K562 (cell line): ENCODE measurements at regions not wholly inside any gene's neighbourhood (a gene's known extent, or its start where the extent isn't known, plus 50 kb on each side); places are given as distances from the start of the nearest gene placed in this dataset.

Experiments
- ATAC-seq: fragments of 200-7000 bp; cut with Tn5 transposase; 3 replicates; pipeline ENCODE4 v1.9.1; 2020; ENCODE audit warnings: moderate library complexity
- BruUV-seq: library from RNA; stranded (reverse); fragments of 400-500 nt; replicated peaks from 2 replicates; lab custom pipeline; 2021; lab: Mats Ljungman, UMichigan
- CTCF ChIA-PET: fragments of 300-600 bp; formaldehyde crosslinking; extraction: SDS; loops from one replicate; lab custom pipeline; 2021; ENCODE audit warnings: low intra/inter-chr PET ratio; lab: Yijun Ruan, JAX
- POLR2A ChIA-PET: fragments of 300-600, 350-650 bp; sonication (Branson Sonifier 250); formaldehyde crosslinking; extraction: SDS; loops from one replicate; lab custom pipeline; 2021; ENCODE audit warnings: antibody characterized with exemption, inconsistent platforms; lab: Yijun Ruan, JAX
- DNase-seq, 4 experiments: peaks; one replicate each; pipeline versions ENCODE4 v3.0.0 to v3.0.0-alpha.2; 2011 to 2018; ENCODE audit warnings: low spot score in 3 of 4, mixed read lengths in 3 of 4; ENCODE audit errors: extremely low read depth in 1 of 4
- FAIRE-seq: peaks from 2 replicates; lab custom pipeline; 2011; peaks lifted over from hg19 to GRCh38; lab: Jason Lieb, UNC
- H2AFZ ChIP-seq: 2 replicates; pipeline ENCODE4 v1.6.0; 2011; ENCODE audit warnings: low read depth, low read length, control low read depth, inconsistent platforms
- H3K27ac ChIP-seq: fragments of 200-600 bp; 3 replicates; pipeline ENCODE4 v1.8.0; 2011; ENCODE audit warnings: low read depth, mild to moderate bottlenecking, control low read depth, inconsistent platforms, low read length, moderate library complexity, mixed read lengths; ENCODE audit errors: extremely low read depth
- H3K27me3 ChIP-seq, 2 experiments: fragments of 300-600 bp in 1 of 2; 2 replicates in 1 of 2; 3 replicates in 1 of 2; pipeline versions ENCODE4 v1.6.0 to v1.8.0; 2011; ENCODE audit warnings: inconsistent platforms in 2 of 2, low read length in 2 of 2, mild to moderate bottlenecking in 1 of 2, mixed read lengths in 1 of 2, moderate library complexity in 1 of 2; ENCODE audit not compliant: control insufficient read depth in 2 of 2, insufficient read depth in 2 of 2
- H3K36me3 ChIP-seq: fragments of 300-600 bp; 3 replicates; pipeline ENCODE4 v1.8.0; 2011; ENCODE audit warnings: mild to moderate bottlenecking, low read length, inconsistent platforms; ENCODE audit not compliant: control insufficient read depth, insufficient read depth
- H3K4me1 ChIP-seq, 2 experiments: fragments of 200-600 bp in 1 of 2; replicated peaks in 1 of 2; 2 replicates in 1 of 2; 3 replicates in 1 of 2; pipeline versions ENCODE4 v1.5.1 to v1.8.0; 2011; ENCODE audit warnings: inconsistent platforms in 2 of 2, low read length in 2 of 2, mild to moderate bottlenecking in 1 of 2, mixed read lengths in 1 of 2, moderate library complexity in 1 of 2; ENCODE audit not compliant: control insufficient read depth in 2 of 2, insufficient read depth in 2 of 2
- H3K4me2 ChIP-seq: 2 replicates; pipeline ENCODE4 v1.6.1; 2011; ENCODE audit warnings: low read length, control low read depth, inconsistent platforms, mixed read lengths; ENCODE audit not compliant: insufficient read depth
- H3K4me3 ChIP-seq: fragments of 200-600 bp; sonication (generic), shearing (Covaris generic); 2 replicates; pipeline ENCODE4 v1.5.1; 2016; ENCODE audit warnings: control low read depth, inconsistent platforms
- H3K79me2 ChIP-seq: fragments of 200-600 bp; 3 replicates; pipeline ENCODE4 v1.8.0; 2011; ENCODE audit warnings: low read length, inconsistent platforms; ENCODE audit not compliant: control insufficient read depth, insufficient read depth
- H3K9ac ChIP-seq, 2 experiments: 2 replicates each; pipeline versions ENCODE4 v1.6.0 to v1.6.1; 2011; ENCODE audit warnings: low read depth in 2 of 2, low read length in 2 of 2, control low read depth in 1 of 2, inconsistent platforms in 1 of 2, mild to moderate bottlenecking in 1 of 2, mixed read lengths in 1 of 2; ENCODE audit not compliant: insufficient read depth in 1 of 2
- H3K9me1 ChIP-seq: one replicate; pipeline ENCODE4 v1.6.0; 2011; ENCODE audit warnings: inconsistent platforms, mild to moderate bottlenecking, low read length, moderate library complexity; ENCODE audit not compliant: control insufficient read depth, insufficient read depth
- H3K9me3 ChIP-seq: replicated peaks from 2 replicates; pipeline ENCODE4 v1.5.1; 2011; ENCODE audit warnings: low read depth, low read length, inconsistent platforms; ENCODE audit not compliant: control insufficient read depth, insufficient read depth
- H4K20me1 ChIP-seq: replicated peaks from 2 replicates; pipeline ENCODE4 v1.6.1; 2011; ENCODE audit warnings: low read length, inconsistent platforms, mixed read lengths; ENCODE audit not compliant: control insufficient read depth, insufficient read depth
- CGGBP1 ChIP-seq: fragments of 250-450 bp; sonication (Bioruptor Pico); IDR thresholded peaks from 2 replicates; pipeline ENCODE4 v1.9.0; 2021; ENCODE audit warnings: mild to moderate bottlenecking
- ETS2 ChIP-seq: IDR thresholded peaks from 2 replicates; pipeline ENCODE4 v1.6.1; 2016; ENCODE audit warnings: borderline replicate concordance, missing genetic modification characterization, mild to moderate bottlenecking, moderate library complexity, missing compliant biosample characterization; ENCODE audit not compliant: poor library complexity, severe bottlenecking
- GABPA ChIP-seq: fragments of 200-800 bp; sonication (Bioruptor generic); conservative IDR thresholded peaks from 2 replicates; pipeline ENCODE4 v1.6.1; 2016; ENCODE audit warnings: low read depth, missing genetic modification characterization, missing compliant biosample characterization
- GATAD2A ChIP-seq: fragments of 450-650 bp; IDR thresholded peaks from 2 replicates; pipeline ENCODE4 v1.6.1; 2017
- MYC ChIP-seq, 2 experiments: fragments of 250-450 bp in 1 of 2; sonication (Bioruptor Pico) in 1 of 2; IDR thresholded peaks; 2 replicates each; pipeline versions ENCODE4 v1.5.1 to v1.6.1; 2012 to 2021; ENCODE audit warnings: low read depth in 2 of 2, borderline replicate concordance in 1 of 2, improper control_type of control experiment in 1 of 2, low read length in 1 of 2, mild to moderate bottlenecking in 1 of 2, moderate library complexity in 1 of 2
- PCBP1 ChIP-seq: fragments of 200-400 bp; formaldehyde crosslinking; IDR thresholded peaks from 2 replicates; pipeline ENCODE4 v1.6.1; 2018; ENCODE audit warnings: mild to moderate bottlenecking, low read depth, low read length; ENCODE audit not compliant: poor library complexity, severe bottlenecking
- RBM25 ChIP-seq: fragments of 200-400 bp; formaldehyde crosslinking; IDR thresholded peaks from 2 replicates; pipeline ENCODE4 v1.6.1; 2018; ENCODE audit warnings: low read length, low read depth, moderate library complexity; ENCODE audit not compliant: severe bottlenecking
- TGIF2 ChIP-seq: sonication (generic); formaldehyde crosslinking; IDR thresholded peaks from 2 replicates; pipeline ENCODE4 v1.8.1; 2022; ENCODE audit warnings: mild to moderate bottlenecking, missing genetic modification reagents, moderate library complexity
- ZNF324 ChIP-seq: fragments of 250-450 bp; sonication (Bioruptor Pico); IDR thresholded peaks from 2 replicates; pipeline ENCODE4 v1.4.0; 2020; ENCODE audit warnings: mild to moderate bottlenecking
- ZSCAN32 ChIP-seq: fragments of 450-650 bp; formaldehyde crosslinking; IDR thresholded peaks from 2 replicates; pipeline ENCODE4 v1.4.0; 2020; ENCODE audit warnings: mild to moderate bottlenecking, moderate library complexity
- WGBS: fragments of 100-300 bp; shearing (Covaris generic); methylation state at CpG from one replicate; pipeline ENCODE4 v1.1.6; 2016; ENCODE audit warnings: low coverage, mixed read lengths; ENCODE audit not compliant: insufficient coverage; ENCODE audit errors: missing lambda C conversion rate; 5-methylcytosine and 5-hydroxymethylcytosine counted together
- in situ Hi-C: fragments of 300-500 bp; cut with MboI; formaldehyde crosslinking; loops from 4 replicates; pipeline ENCODE4 v1.15.0; 2018; ENCODE audit warnings: inconsistent platforms, mixed read lengths
- intact Hi-C: fragments of 100-400 bp; cut with micrococcal nuclease; formaldehyde crosslinking; loops from 2 replicates; pipeline ENCODE4 v1.14.2; 2022
- TF ChIP-seq, protein P1 (sequence below): fragments of 450-650 bp; formaldehyde crosslinking; IDR thresholded peaks from 2 replicates; pipeline ENCODE4 v1.4.0; 2020; ENCODE audit warnings: mild to moderate bottlenecking, mixed read lengths

GRCh38 chr4:65943076-65943475, 272.8 kb upstream of the EPHA5 start:
- TF ChIP-seq MYC (IDR thresholded peaks at IDR 0.05; ENCODE audit: low read depth, low read length) = no peak
- no peak for TF ChIP-seq MYC (CRISPR knock-in tag; IDR thresholded peaks at IDR 0.05; ENCODE audit: borderline replicate concordance, low read depth)
- TF ChIP-seq GABPA (tag) = no peak
- Histone ChIP-seq H3K27ac (no peak overlapping the region), H3K4me2 (no peak overlapping the region), H3K79me2 (no peaks in the 10 kb centered on the region), H3K4me1 (no peaks in the 10 kb centered on the region), H3K9ac (no peak overlapping the region), H3K4me3 (no peak overlapping the region), H2AFZ (no peak overlapping the region), H3K9me3 (no peaks in the 10 kb centered on the region), H4K20me1 (no peaks in the 10 kb centered on the region), H3K27me3 (no peaks in the 10 kb centered on the region), H3K36me3 (no peaks in the 10 kb centered on the region), H3K9me1 (no peaks in the 10 kb centered on the region)
- intact Hi-C loops (no loop called here), in situ Hi-C loops (no loop called here)
- CTCF ChIA-PET = interaction anchor here (0.7 kb wide), 1 partner anchor 10 kb away, joined by 3 read pairs; no protein-coding TSS in a partner anchor
- FAIRE-seq (no peak), ATAC-seq (no peak), DNase-seq (no peak)
- WGBS = 0% methylated on average over 2 of the region's 2 CpGs
- BruUV-seq = no TSS peak
- POLR2A ChIA-PET = no interaction called here

DNA sequence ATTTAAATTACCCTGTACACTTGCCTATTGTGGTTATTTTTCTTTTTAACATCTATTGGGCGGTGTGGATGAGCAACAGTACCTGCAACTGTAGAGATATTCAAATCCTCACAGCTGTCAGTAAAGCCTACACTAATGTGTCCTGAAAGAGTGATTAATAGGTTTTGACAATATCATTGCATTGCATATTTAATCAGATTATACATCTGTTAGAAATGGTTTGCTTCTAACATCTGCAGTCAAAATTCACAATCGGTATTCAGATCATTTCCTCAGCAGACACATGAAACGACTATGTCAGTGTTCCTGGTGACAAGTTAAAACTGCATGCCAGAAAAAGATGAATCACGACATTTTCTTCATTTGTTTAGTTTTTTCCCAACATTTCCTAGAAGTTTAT, 254.6 kb upstream of the EPHA5 start:
- Histone ChIP-seq H3K4me3 (no peak overlapping the region), H3K79me2 (no peaks in the 10 kb centered on the region)
- intact Hi-C loops = no loop called here
- 0% methylated on average over 4 of the region's 4 CpGs for WGBS
- no peak for TF ChIP-seq GATAD2A
- no peak for TF ChIP-seq TGIF2 (CRISPR knock-in tag)
- TF ChIP-seq ZNF324 (CRISPR knock-in tag) = no peak
- no peak for TF ChIP-seq ETS2 (tag)
- TF ChIP-seq RBM25 = no peak
- TF ChIP-seq, protein P1, sequence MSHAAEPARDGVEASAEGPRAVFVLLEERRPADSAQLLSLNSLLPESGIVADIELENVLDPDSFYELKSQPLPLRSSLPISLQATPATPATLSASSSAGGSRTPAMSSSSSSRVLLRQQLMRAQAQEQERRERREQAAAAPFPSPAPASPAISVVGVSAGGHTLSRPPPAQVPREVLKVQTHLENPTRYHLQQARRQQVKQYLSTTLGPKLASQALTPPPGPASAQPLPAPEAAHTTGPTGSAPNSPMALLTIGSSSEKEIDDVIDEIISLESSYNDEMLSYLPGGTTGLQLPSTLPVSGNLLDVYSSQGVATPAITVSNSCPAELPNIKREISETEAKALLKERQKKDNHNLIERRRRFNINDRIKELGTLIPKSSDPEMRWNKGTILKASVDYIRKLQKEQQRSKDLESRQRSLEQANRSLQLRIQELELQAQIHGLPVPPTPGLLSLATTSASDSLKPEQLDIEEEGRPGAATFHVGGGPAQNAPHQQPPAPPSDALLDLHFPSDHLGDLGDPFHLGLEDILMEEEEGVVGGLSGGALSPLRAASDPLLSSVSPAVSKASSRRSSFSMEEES = no peak
- no peak for TF ChIP-seq ZSCAN32 (CRISPR knock-in tag)
- TF ChIP-seq PCBP1 = no peak
- TF ChIP-seq CGGBP1 (CRISPR knock-in tag) = no peak
- TF ChIP-seq, all 486 proteins: peak for 0
- H3K4me1 ChIP-seq = no peaks in the 10 kb centered on the region
- no peaks in the 10 kb centered on the region for H3K9me3 ChIP-seq
- H2AFZ ChIP-seq = no peak overlapping the region
- H3K4me2 ChIP-seq = no peak overlapping the region
- no peak for FAIRE-seq
- no peaks in the 10 kb centered on the region for H3K9me1 ChIP-seq
- no peak for ATAC-seq
- H3K27me3 ChIP-seq = no peaks in the 10 kb centered on the region
- H3K9ac ChIP-seq = no peak overlapping the region
- CTCF ChIA-PET = no interaction called here
- H3K36me3 ChIP-seq = no peaks in the 10 kb centered on the region
- BruUV-seq = no TSS peak
- H4K20me1 ChIP-seq = no peaks in the 10 kb centered on the region
- in situ Hi-C loops = no loop called here
- no peak overlapping the region for H3K27ac ChIP-seq
- DNase-seq = no peak
- POLR2A ChIA-PET = no interaction called here
